Activated CD8-positive, alpha-beta T cell treated with anti-CD3 and anti-CD28 coated beads for 36 hours (primary cell): ENCODE measurements at regions not wholly inside any gene's neighbourhood (a gene's known extent, or its start where the extent isn't known, plus 50 kb on each side); places are given as distances from the start of the nearest gene placed in this dataset.

Experiments
- ATAC-seq: fragments of 200-7000 bp; cut with Tn5 transposase; one replicate; pipeline ENCODE4 v1.10.0; 2021; ENCODE audit warnings: mild to moderate bottlenecking, moderate library complexity
- CTCF ChIA-PET: fragments of 350-600 bp; sonication (Branson Sonifier 250); formaldehyde crosslinking; loops from one replicate; lab custom pipeline; 2021; ENCODE audit warnings: antibody characterized with exemption; lab: Charles Lee
- POLR2A ChIA-PET: fragments of 350-600 bp; sonication (Branson Sonifier 250); formaldehyde crosslinking; loops from one replicate; lab custom pipeline; 2021; ENCODE audit warnings: antibody characterized with exemption; lab: Charles Lee
- DNase-seq: peaks from one replicate; pipeline ENCODE4 v3.0.0-alpha.2; 2020
- H3K27ac Mint-ChIP-seq: one replicate; pipeline ENCODE4 v1.8.0; 2021; ENCODE audit warnings: mild to moderate bottlenecking, mixed read lengths
- H3K27me3 Mint-ChIP-seq: one replicate; pipeline ENCODE4 v1.8.0; 2021; ENCODE audit warnings: mixed read lengths
- H3K36me3 Mint-ChIP-seq: one replicate; pipeline ENCODE4 v1.8.0; 2021; ENCODE audit warnings: low read depth, mixed read lengths
- H3K4me1 Mint-ChIP-seq: one replicate; pipeline ENCODE4 v1.8.0; 2021; ENCODE audit warnings: low read depth, mixed read lengths
- H3K4me3 Mint-ChIP-seq: one replicate; pipeline ENCODE4 v1.8.0; 2021; ENCODE audit warnings: mild to moderate bottlenecking, moderate library complexity, mixed read lengths
- H3K9me3 Mint-ChIP-seq: one replicate; pipeline ENCODE4 v1.8.0; 2021; ENCODE audit warnings: mixed read lengths
- CTCF ChIP-seq: fragments of 200-600 bp; IDR thresholded peaks from one replicate; pipeline ENCODE4 v1.8.0; 2022; ENCODE audit warnings: antibody characterized with exemption, mild to moderate bottlenecking
- intact Hi-C: fragments of 100-400 bp; cut with micrococcal nuclease; formaldehyde crosslinking; loops from one replicate; pipeline ENCODE4 v1.10.0; 2022

- ATAC-seq (no peak), DNase-seq (no peak)
- no peak for TF ChIP-seq CTCF
- CTCF ChIA-PET: no interaction called here
- Mint-ChIP-seq H3K36me3 (no peaks in the 10 kb centered on the region), H3K27me3 (no peaks in the 10 kb centered on the region), H3K27ac (no peak overlapping the region), H3K9me3 (peaks cover 10% of the 10 kb centered on the region), H3K4me1 (no peaks in the 10 kb centered on the region), H3K4me3 (no peak overlapping the region)
- POLR2A ChIA-PET: no interaction called here
- intact Hi-C loops: no loop called here
Measured at GRCh38 chr11:40032331-40032730, 1427.1 kb downstream of the LRRC4C start.

GRCh38 chr11:40030867-40031266 is 1428.6 kb downstream of the LRRC4C start:
- H3K9me3 Mint-ChIP-seq: peaks cover 11% of the 10 kb centered on the region
- H3K4me1 Mint-ChIP-seq: no peaks in the 10 kb centered on the region
- no peaks in the 10 kb centered on the region for H3K36me3 Mint-ChIP-seq
- ATAC-seq (no peak), DNase-seq (no peak)
- ChIA-PET CTCF (no interaction called here), POLR2A (no interaction called here)
- H3K27ac Mint-ChIP-seq: no peak overlapping the region
- no peaks in the 10 kb centered on the region for H3K27me3 Mint-ChIP-seq
- intact Hi-C loops: no loop called here
- no peak for TF ChIP-seq CTCF
- H3K4me3 Mint-ChIP-seq: no peak overlapping the region

- intact Hi-C loops: no loop called here
Measured at GRCh38 chr11:40029391-40029790, 1430.1 kb downstream of the LRRC4C start.

GRCh38 chr11:40027720-40028119 is 1431.7 kb downstream of the LRRC4C start:
- no peaks in the 10 kb centered on the region for H3K36me3 Mint-ChIP-seq
- CTCF ChIA-PET: no interaction called here

More at GRCh38 chr11:40029391-40029790, 1430.1 kb downstream of the LRRC4C start:
- H3K27ac Mint-ChIP-seq: no peak overlapping the region
- H3K27me3 Mint-ChIP-seq: no peaks in the 10 kb centered on the region
- no peak for DNase-seq
- ChIA-PET POLR2A (no interaction called here), CTCF (no interaction called here)
- peaks cover 10% of the 10 kb centered on the region for H3K9me3 Mint-ChIP-seq
- ATAC-seq: no peak
- no peaks in the 10 kb centered on the region for H3K4me1 Mint-ChIP-seq
- no peak for TF ChIP-seq CTCF
- H3K36me3 Mint-ChIP-seq: no peaks in the 10 kb centered on the region
- no peak overlapping the region for H3K4me3 Mint-ChIP-seq

GRCh38 chr11:40023724-40024123 is 1435.7 kb downstream of the LRRC4C start:
- Mint-ChIP-seq H3K27ac (no peak overlapping the region), H3K4me1 (no peaks in the 10 kb centered on the region), H3K9me3 (peaks cover 9% of the 10 kb centered on the region), H3K27me3 (no peaks in the 10 kb centered on the region), H3K36me3 (no peaks in the 10 kb centered on the region), H3K4me3 (no peak overlapping the region)
- intact Hi-C loops: no loop called here
- ChIA-PET CTCF (no interaction called here), POLR2A (no interaction called here)
- TF ChIP-seq CTCF: no peak
- ATAC-seq: no peak
- no peak for DNase-seq

More at GRCh38 chr11:40027720-40028119, 1431.7 kb downstream of the LRRC4C start:
- H3K4me1 Mint-ChIP-seq: no peaks in the 10 kb centered on the region
- no peak overlapping the region for H3K4me3 Mint-ChIP-seq
- peaks cover 10% of the 10 kb centered on the region for H3K9me3 Mint-ChIP-seq
- intact Hi-C loops: no loop called here
- DNase-seq (no peak), ATAC-seq (no peak)
- POLR2A ChIA-PET: no interaction called here
- TF ChIP-seq CTCF: no peak
- no peaks in the 10 kb centered on the region for H3K27me3 Mint-ChIP-seq
- H3K27ac Mint-ChIP-seq: no peak overlapping the region
